Duodenal mucosa (tissue), 2 donors: ENCODE measurements at regions not wholly inside any gene's neighbourhood (a gene's known extent, or its start where the extent isn't known, plus 50 kb on each side); places are given as distances from the start of the nearest gene placed in this dataset.

Experiments used
- H3K27ac ChIP-seq: one replicate; pipeline ENCODE4 v1.7.0; 2013; ENCODE audit warnings: low read depth, low read length
- H3K27me3 ChIP-seq, 2 donors: one replicate each; pipeline ENCODE4 v1.7.0; 2013; ENCODE audit warnings: low read length in 2 of 2, control low read depth in 1 of 2; ENCODE audit not compliant: insufficient read depth in 2 of 2, control insufficient read depth in 1 of 2
- H3K36me3 ChIP-seq, 2 donors: one replicate each; pipeline ENCODE4 v1.7.0; 2013; ENCODE audit warnings: low read length in 2 of 2, control low read depth in 1 of 2; ENCODE audit not compliant: insufficient read depth in 2 of 2, control insufficient read depth in 1 of 2
- H3K4me1 ChIP-seq, 2 donors: one replicate each; pipeline ENCODE4 v1.7.0; 2013; ENCODE audit warnings: low read length in 2 of 2, control low read depth in 1 of 2; ENCODE audit not compliant: insufficient read depth in 2 of 2, control insufficient read depth in 1 of 2
- H3K4me3 ChIP-seq, 2 donors: one replicate each; pipeline ENCODE4 v1.7.0; 2013; ENCODE audit warnings: low read length in 2 of 2, low read depth in 1 of 2
- H3K9ac ChIP-seq, 2 donors: one replicate each; pipeline ENCODE4 v1.7.0; 2013; ENCODE audit warnings: low read length in 2 of 2, low read depth in 1 of 2
- H3K9me3 ChIP-seq, 2 donors: one replicate each; pipeline ENCODE4 v1.7.0; 2013; ENCODE audit warnings: low read length in 2 of 2, control low read depth in 1 of 2; ENCODE audit not compliant: control insufficient read depth in 1 of 2

DNA sequence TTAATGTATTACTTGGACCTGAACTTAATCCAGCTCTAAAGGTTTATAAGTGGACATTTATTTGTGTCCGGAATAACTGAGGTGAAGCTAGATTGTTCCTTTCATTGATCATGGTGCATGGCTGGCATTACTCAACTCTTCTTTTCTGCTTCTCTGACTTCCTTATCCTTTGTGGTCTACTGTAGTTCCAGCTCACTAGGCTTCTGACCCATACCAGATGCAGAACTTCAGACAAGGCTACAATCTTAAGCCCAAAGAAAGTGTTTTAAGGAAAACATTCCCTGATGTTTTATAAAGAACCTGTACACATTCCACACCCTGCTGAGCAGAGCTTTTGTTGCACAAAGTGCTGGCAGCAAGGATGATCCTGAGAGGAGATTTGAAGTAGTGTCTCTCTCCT is 250.8 kb upstream of the TGFBR2 start:
- Histone ChIP-seq H3K9me3 (no peaks in the 10 kb centered on the region), H3K9ac (no peak overlapping the region), H3K36me3 (no peaks in the 10 kb centered on the region), H3K27ac (no peak overlapping the region), H3K27me3 (no peaks in the 10 kb centered on the region), H3K4me3 (no peak overlapping the region), H3K4me1 (peaks cover 0 to 6% of the 10 kb centered on the region in 2 donors)

DNA sequence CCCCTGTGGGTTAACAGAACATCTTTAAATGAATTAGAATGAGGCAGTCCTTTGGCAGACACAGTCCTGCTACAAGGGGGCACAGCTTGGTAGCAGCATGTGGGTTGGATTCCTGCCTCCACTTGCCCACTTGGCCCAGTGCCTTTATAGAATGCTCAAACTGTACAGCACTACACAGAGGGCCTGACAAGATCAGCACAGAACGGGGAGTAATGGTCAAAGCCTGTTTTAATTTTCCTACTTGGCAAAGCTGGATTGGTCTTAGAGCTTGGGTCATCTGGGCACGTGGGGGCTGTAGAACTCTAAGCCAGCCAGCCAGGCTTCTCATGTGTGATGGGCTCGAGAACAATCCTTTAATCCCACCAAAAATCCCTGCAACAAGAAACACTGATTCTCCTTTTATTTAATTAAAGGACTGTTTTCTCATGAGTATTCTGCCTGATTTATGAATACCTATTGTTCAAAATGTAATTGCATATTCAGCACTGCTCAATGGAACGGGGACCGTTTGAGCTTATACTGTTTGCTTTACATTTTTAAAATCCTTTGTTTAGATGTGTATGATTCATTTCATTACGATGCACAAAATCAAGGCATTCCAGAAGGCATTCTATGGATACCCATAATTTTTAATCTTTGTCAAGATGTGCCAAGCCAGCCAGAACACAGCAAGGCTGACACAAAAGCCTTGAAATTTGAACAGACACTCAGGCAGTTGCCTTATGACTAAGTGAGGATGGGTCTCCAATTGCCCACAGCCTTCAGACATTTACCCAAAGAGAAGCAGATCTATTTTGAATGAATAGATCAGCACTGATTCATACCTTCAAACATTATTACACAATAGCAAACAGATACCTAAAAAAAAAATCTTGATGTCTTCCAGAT is 249.3 kb upstream of the TGFBR2 start:
- Histone ChIP-seq H3K36me3 (no peaks in the 10 kb centered on the region), H3K9me3 (no peaks in the 10 kb centered on the region), H3K27ac (no peak overlapping the region), H3K9ac (no peak overlapping the region), H3K27me3 (no peaks in the 10 kb centered on the region), H3K4me1 (peaks cover 0 to 6% of the 10 kb centered on the region in 2 donors), H3K4me3 (no peak overlapping the region)

GRCh38 chr3:30357897-30358296 is 248.5 kb upstream of the TGFBR2 start:
- H3K36me3 ChIP-seq, result no peaks in the 10 kb centered on the region
- no peak overlapping the region for H3K4me3 ChIP-seq
- H3K9me3 ChIP-seq, result no peaks in the 10 kb centered on the region
- H3K9ac ChIP-seq, result no peak overlapping the region
- peaks cover 0 to 6% of the 10 kb centered on the region in 2 donors for H3K4me1 ChIP-seq
- no peak overlapping the region for H3K27ac ChIP-seq
- no peaks in the 10 kb centered on the region for H3K27me3 ChIP-seq

DNA sequence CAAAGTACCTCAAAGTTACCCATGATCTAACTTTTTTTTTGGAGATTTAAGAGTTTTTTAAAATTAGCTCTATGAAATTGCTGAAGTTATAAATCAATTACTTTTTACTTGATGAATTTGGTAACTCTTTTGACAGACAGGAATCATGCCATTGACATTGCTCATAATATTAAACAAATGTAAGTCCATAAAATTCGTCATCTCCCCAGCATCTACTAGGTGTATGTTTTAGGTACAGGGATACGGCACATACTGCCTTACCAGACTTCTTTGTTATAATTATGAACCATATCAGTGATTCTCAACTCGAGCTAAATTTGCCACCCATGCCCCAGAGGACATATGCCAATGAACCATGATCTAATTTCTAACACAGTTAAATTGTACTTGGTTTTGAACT is 247.5 kb upstream of the TGFBR2 start:
- H3K9ac ChIP-seq, result no peak overlapping the region
- H3K27ac ChIP-seq, result no peak overlapping the region
- no peaks in the 10 kb centered on the region for H3K36me3 ChIP-seq
- no peaks in the 10 kb centered on the region for H3K27me3 ChIP-seq
- H3K4me1 ChIP-seq, result peaks cover 0 to 6% of the 10 kb centered on the region in 2 donors
- H3K9me3 ChIP-seq, result no peaks in the 10 kb centered on the region
- H3K4me3 ChIP-seq, result no peak overlapping the region

GRCh38 chr3:30368978-30369377 is 237.4 kb upstream of the TGFBR2 start:
- peaks cover 2 to 3% of the 10 kb centered on the region in 2 donors for H3K4me1 ChIP-seq
- no peaks in the 10 kb centered on the region for H3K36me3 ChIP-seq
- H3K27ac ChIP-seq, result no peak overlapping the region
- H3K27me3 ChIP-seq, result no peaks in the 10 kb centered on the region
- H3K9me3 ChIP-seq, result no peaks in the 10 kb centered on the region
- H3K9ac ChIP-seq, result no peak overlapping the region
- H3K4me3 ChIP-seq, result no peak overlapping the region

- H3K4me3 ChIP-seq, result no peak overlapping the region
- H3K27ac ChIP-seq, result no peak overlapping the region
Measured at GRCh38 chr3:30370681-30371271, 235.6 kb upstream of the TGFBR2 start.

DNA sequence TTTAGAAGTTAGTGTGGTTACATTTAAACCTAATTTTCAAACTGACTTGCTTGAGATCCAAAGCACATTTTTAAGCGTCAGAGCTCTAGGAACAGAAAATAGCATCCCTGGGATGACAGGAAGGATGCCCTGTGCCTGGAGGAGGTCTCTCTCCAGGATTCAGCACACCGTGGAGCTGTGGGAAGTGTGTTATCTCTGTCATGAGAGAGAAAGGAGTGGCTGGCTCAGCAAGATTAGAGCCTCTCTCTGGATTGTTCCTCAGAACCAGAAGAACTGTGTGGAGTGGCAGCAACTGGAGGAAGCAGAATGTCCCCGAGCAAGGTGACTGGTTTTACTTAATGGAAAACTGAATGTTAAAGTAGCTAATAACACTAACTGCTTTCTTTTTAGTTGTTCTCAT is 233.6 kb upstream of the TGFBR2 start:
- Histone ChIP-seq H3K27ac (no peak overlapping the region), H3K27me3 (no peaks in the 10 kb centered on the region), H3K4me3 (no peak overlapping the region), H3K4me1 (peaks cover 2 to 3% of the 10 kb centered on the region in 2 donors), H3K36me3 (no peaks in the 10 kb centered on the region), H3K9me3 (no peaks in the 10 kb centered on the region), H3K9ac (no peak overlapping the region)

More at GRCh38 chr3:30370681-30371271, 235.6 kb upstream of the TGFBR2 start:
- Histone ChIP-seq H3K9me3 (no peaks in the 10 kb centered on the region), H3K4me1 (peaks cover 2 to 3% of the 10 kb centered on the region in 2 donors), H3K9ac (no peak overlapping the region), H3K27me3 (no peaks in the 10 kb centered on the region), H3K36me3 (no peaks in the 10 kb centered on the region)

GRCh38 chr3:30384546-30385072 is 221.8 kb upstream of the TGFBR2 start:
- H3K9ac ChIP-seq, result no peak overlapping the region

DNA sequence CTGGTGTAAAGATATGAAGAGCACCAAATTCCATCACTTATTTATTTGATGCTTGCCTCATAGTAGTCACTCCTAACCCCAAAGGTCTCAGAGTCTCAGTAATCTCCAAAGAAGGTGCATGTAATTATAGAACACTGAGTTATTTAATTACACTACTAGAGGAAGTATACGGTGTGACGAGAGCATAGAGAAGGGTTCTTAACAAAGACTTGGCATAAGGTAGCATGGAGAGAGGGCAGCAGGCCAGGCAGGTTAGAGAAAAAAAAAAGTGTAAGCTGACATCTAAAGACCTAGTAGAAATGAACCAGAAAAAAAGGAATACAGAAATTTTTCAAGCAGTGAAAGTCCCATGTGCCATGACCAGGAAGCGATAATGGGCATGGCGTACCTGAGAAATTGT is 213.3 kb upstream of the TGFBR2 start:
- Histone ChIP-seq H3K4me3 (no peak overlapping the region), H3K27me3 (no peaks in the 10 kb centered on the region), H3K9ac (no peak overlapping the region), H3K4me1 (no peaks in the 10 kb centered on the region), H3K27ac (no peak overlapping the region), H3K9me3 (no peaks in the 10 kb centered on the region), H3K36me3 (no peaks in the 10 kb centered on the region)

More at GRCh38 chr3:30384546-30385072, 221.8 kb upstream of the TGFBR2 start:
- no peak overlapping the region for H3K4me3 ChIP-seq
- no peak overlapping the region for H3K27ac ChIP-seq
- H3K27me3 ChIP-seq, result no peaks in the 10 kb centered on the region
- H3K4me1 ChIP-seq, result no peaks in the 10 kb centered on the region
- H3K9me3 ChIP-seq, result no peaks in the 10 kb centered on the region
- no peaks in the 10 kb centered on the region for H3K36me3 ChIP-seq

- no peak overlapping the region for H3K9ac ChIP-seq
- no peaks in the 10 kb centered on the region for H3K9me3 ChIP-seq
- no peaks in the 10 kb centered on the region for H3K4me1 ChIP-seq
- H3K36me3 ChIP-seq, result no peaks in the 10 kb centered on the region
- H3K4me3 ChIP-seq, result no peak overlapping the region
- H3K27me3 ChIP-seq, result no peaks in the 10 kb centered on the region
- H3K27ac ChIP-seq, result no peak overlapping the region
Measured at GRCh38 chr3:30397030-30397429, 209.4 kb upstream of the TGFBR2 start.
